Neural progenitor cell (in vitro differentiated cells): ENCODE measurements at regions not wholly inside any gene's neighbourhood (a gene's known extent, or its start where the extent isn't known, plus 50 kb on each side); places are given as distances from the start of the nearest gene placed in this dataset.

Experiments used
- DNase-seq: peaks from one replicate; pipeline ENCODE4 v3.0.0-alpha.2; 2016; ENCODE audit warnings: low spot score
- H2AFZ ChIP-seq: fragments of 200-600 bp; sonication (generic); replicated peaks from 2 replicates; pipeline ENCODE4 v1.6.1; 2016; ENCODE audit warnings: antibody characterized with exemption
- H3F3A ChIP-seq: fragments of 200-600 bp; sonication (generic); 2 replicates; pipeline ENCODE4 v1.6.1; 2016; ENCODE audit warnings: antibody characterized with exemption, low read depth
- H3K27ac ChIP-seq: fragments of 200-600 bp; sonication (generic); 2 replicates; pipeline ENCODE4 v1.5.1; 2016; ENCODE audit warnings: mild to moderate bottlenecking
- H3K27me3 ChIP-seq: fragments of 200-600 bp; sonication (generic); 2 replicates; pipeline ENCODE4 v1.6.1; 2016; ENCODE audit warnings: mild to moderate bottlenecking, moderate library complexity
- H3K36me3 ChIP-seq: fragments of 200-600 bp; sonication (generic); 2 replicates; pipeline ENCODE4 v1.5.1; 2016
- H3K4me1 ChIP-seq: fragments of 200-600 bp; sonication (generic); 2 replicates; pipeline ENCODE4 v1.6.1; 2016; ENCODE audit warnings: mixed run types
- H3K4me2 ChIP-seq: fragments of 200-600 bp; sonication (generic); 2 replicates; pipeline ENCODE4 v1.6.1; 2016
- H3K4me3 ChIP-seq: fragments of 200-600 bp; sonication (generic); 2 replicates; pipeline ENCODE4 v1.5.1; 2016
- H3K79me2 ChIP-seq: fragments of 200-600 bp; sonication (generic); 2 replicates; pipeline ENCODE4 v1.6.1; 2016; ENCODE audit warnings: low read depth
- H3K9ac ChIP-seq: fragments of 200-600 bp; sonication (generic); 2 replicates; pipeline ENCODE4 v1.6.1; 2016
- H3K9me3 ChIP-seq: fragments of 200-600 bp; sonication (generic); 2 replicates; pipeline ENCODE4 v1.5.1; 2016; ENCODE audit warnings: low read depth
- H4K20me1 ChIP-seq: fragments of 200-600 bp; sonication (generic); 2 replicates; pipeline ENCODE4 v1.6.1; 2016; ENCODE audit warnings: low read depth
- H3K27ac Mint-ChIP-seq: 3 replicates; pipeline ENCODE4 v1.8.0; 2021; ENCODE audit warnings: mixed read lengths
- H3K27me3 Mint-ChIP-seq: 2 replicates; pipeline ENCODE4 v1.8.0; 2022; ENCODE audit warnings: low read depth, mild to moderate bottlenecking, inconsistent platforms, moderate library complexity, mixed read lengths; ENCODE audit not compliant: insufficient read depth
- H3K36me3 Mint-ChIP-seq: 3 replicates; pipeline ENCODE4 v1.8.0; 2021; ENCODE audit warnings: mixed read lengths
- H3K4me1 Mint-ChIP-seq: 3 replicates; pipeline ENCODE4 v1.8.0; 2021; ENCODE audit warnings: mixed read lengths
- H3K4me3 Mint-ChIP-seq: 3 replicates; pipeline ENCODE4 v1.8.0; 2021; ENCODE audit warnings: mild to moderate bottlenecking, moderate library complexity, mixed read lengths
- H3K9me3 Mint-ChIP-seq: 3 replicates; pipeline ENCODE4 v1.8.0; 2020; ENCODE audit warnings: mixed read lengths
- EZH2 ChIP-seq: fragments of 200-600 bp; sonication (generic); IDR thresholded peaks from 2 replicates; pipeline ENCODE4 v1.6.1; 2017; ENCODE audit warnings: antibody characterized with exemption, mild to moderate bottlenecking, moderate library complexity
- EZH2phosphoT487 ChIP-seq: fragments of 200-600 bp; sonication (generic); IDR thresholded peaks from 2 replicates; pipeline ENCODE4 v1.6.1; 2017; ENCODE audit warnings: antibody characterized with exemption
- TF ChIP-seq, protein P1 (sequence below): fragments of 200-600 bp; sonication (generic); IDR thresholded peaks from 2 replicates; pipeline ENCODE4 v1.5.1; 2017; ENCODE audit warnings: antibody characterized with exemption, mild to moderate bottlenecking

DNA sequence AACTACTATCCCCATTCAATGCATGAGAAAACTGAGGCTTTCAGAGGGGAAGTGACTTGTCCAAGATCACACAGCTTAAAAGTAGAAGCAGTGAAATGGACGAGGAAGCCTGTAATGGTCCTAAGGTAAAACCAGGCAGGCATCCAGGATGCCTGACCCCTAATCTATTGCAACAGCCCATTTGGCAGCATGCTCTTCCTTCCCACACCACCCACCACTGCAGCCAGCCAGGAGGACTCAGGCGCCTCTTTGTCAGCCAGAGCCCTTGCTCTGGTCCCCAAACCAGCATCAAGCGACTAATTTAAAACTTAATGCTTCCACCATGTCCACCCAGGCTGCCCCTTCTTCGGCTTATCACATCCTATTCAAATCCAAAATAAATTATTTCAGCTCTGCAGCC lies 541.6 kb downstream of the CDK5RAP2 start:
- no peaks in the 10 kb centered on the region for H3K36me3 Mint-ChIP-seq
- no peaks in the 10 kb centered on the region for H3K9me3 ChIP-seq
- H4K20me1 ChIP-seq = no peaks in the 10 kb centered on the region
- no peaks in the 10 kb centered on the region for H3K79me2 ChIP-seq
- no peaks in the 10 kb centered on the region for H3K9me3 Mint-ChIP-seq
- no peak overlapping the region for H3K4me3 ChIP-seq
- H3K9ac ChIP-seq = no peak overlapping the region
- no peak for DNase-seq
- H3K27me3 Mint-ChIP-seq = peaks cover 3% of the 10 kb centered on the region
- H3K4me3 Mint-ChIP-seq = no peak overlapping the region
- no peak overlapping the region for H3K27ac ChIP-seq
- H3K4me1 Mint-ChIP-seq = peaks cover 8% of the 10 kb centered on the region
- peaks cover 8% of the 10 kb centered on the region for H3K4me1 ChIP-seq
- no peak overlapping the region for H3K4me2 ChIP-seq
- H3F3A ChIP-seq = no peaks in the 10 kb centered on the region
- H2AFZ ChIP-seq = no peak overlapping the region
- no peaks in the 10 kb centered on the region for H3K36me3 ChIP-seq
- no peak overlapping the region for H3K27ac Mint-ChIP-seq
- TF ChIP-seq, protein P1, sequence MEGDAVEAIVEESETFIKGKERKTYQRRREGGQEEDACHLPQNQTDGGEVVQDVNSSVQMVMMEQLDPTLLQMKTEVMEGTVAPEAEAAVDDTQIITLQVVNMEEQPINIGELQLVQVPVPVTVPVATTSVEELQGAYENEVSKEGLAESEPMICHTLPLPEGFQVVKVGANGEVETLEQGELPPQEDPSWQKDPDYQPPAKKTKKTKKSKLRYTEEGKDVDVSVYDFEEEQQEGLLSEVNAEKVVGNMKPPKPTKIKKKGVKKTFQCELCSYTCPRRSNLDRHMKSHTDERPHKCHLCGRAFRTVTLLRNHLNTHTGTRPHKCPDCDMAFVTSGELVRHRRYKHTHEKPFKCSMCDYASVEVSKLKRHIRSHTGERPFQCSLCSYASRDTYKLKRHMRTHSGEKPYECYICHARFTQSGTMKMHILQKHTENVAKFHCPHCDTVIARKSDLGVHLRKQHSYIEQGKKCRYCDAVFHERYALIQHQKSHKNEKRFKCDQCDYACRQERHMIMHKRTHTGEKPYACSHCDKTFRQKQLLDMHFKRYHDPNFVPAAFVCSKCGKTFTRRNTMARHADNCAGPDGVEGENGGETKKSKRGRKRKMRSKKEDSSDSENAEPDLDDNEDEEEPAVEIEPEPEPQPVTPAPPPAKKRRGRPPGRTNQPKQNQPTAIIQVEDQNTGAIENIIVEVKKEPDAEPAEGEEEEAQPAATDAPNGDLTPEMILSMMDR = no peak
- TF ChIP-seq EZH2 (no peak), EZH2phosphoT487 (no peak)
- H3K27me3 ChIP-seq = no peaks in the 10 kb centered on the region

DNA sequence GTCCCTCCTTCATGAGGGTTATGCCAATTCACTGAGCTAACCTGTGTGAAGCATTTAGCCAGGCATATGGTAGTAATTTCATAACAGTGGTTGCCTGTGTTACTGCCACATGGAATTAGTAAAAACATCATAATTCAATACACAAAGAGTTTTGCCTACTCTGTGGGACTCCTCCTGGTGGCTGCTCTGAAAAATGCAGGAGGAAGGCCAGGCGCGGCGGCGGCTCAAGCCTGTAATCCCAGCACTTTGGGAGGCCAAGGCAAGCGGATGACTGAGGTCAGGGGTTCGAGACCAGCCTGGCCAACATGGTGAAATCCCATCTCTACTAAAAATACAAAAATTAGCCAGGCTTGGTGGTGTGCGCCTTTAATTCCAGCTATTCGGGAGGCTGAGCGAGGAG lies 547.3 kb downstream of the CDK5RAP2 start:
- no peaks in the 10 kb centered on the region for H3K4me1 Mint-ChIP-seq
- no peak overlapping the region for H3K27ac Mint-ChIP-seq
- peaks cover 2% of the 10 kb centered on the region for H3K27me3 Mint-ChIP-seq
- DNase-seq = no peak
- Histone ChIP-seq H3K27ac (no peak overlapping the region), H3K9me3 (no peaks in the 10 kb centered on the region), H2AFZ (peak overlapping the region; percentile 15), H3K9ac (no peak overlapping the region), H3K27me3 (no peaks in the 10 kb centered on the region), H3K4me2 (no peak overlapping the region), H4K20me1 (no peaks in the 10 kb centered on the region), H3K36me3 (no peaks in the 10 kb centered on the region), H3K4me1 (peaks cover 5% of the 10 kb centered on the region), H3K4me3 (no peak overlapping the region), H3K79me2 (no peaks in the 10 kb centered on the region), H3F3A (no peaks in the 10 kb centered on the region)
- H3K4me3 Mint-ChIP-seq = no peak overlapping the region
- no peaks in the 10 kb centered on the region for H3K9me3 Mint-ChIP-seq
- TF ChIP-seq, protein P1 = peak; percentile 39
- TF ChIP-seq EZH2phosphoT487 = no peak
- no peaks in the 10 kb centered on the region for H3K36me3 Mint-ChIP-seq

DNA sequence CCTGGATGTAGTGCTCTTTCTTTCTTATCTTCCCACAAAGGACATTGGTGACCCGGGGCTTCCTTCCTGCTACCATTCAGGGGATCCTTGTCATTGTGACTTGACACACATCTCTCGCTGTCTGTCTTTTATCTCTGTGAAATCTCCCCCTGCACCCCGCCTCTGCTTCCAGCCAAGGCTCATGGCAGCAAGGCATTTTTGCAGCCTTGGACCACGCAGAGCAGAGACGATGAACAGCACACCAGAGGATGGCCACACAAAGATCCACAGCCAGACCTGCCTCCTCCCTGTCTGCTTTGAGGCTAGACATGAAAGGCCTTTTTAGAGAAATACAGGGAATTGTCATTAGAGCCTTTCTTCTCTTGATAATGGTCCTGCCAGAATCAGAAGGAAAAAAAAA lies 549.1 kb downstream of the CDK5RAP2 start:
- Histone ChIP-seq H3F3A (no peaks in the 10 kb centered on the region), H2AFZ (no peak overlapping the region), H3K36me3 (no peaks in the 10 kb centered on the region), H3K9me3 (no peaks in the 10 kb centered on the region), H3K79me2 (no peaks in the 10 kb centered on the region), H3K9ac (no peak overlapping the region), H3K27me3 (no peaks in the 10 kb centered on the region), H3K4me1 (peaks cover 11% of the 10 kb centered on the region), H3K4me2 (no peak overlapping the region), H4K20me1 (no peaks in the 10 kb centered on the region), H3K4me3 (no peak overlapping the region), H3K27ac (no peak overlapping the region)
- H3K27ac Mint-ChIP-seq = no peak overlapping the region
- no peaks in the 10 kb centered on the region for H3K36me3 Mint-ChIP-seq
- no peak for DNase-seq
- no peak overlapping the region for H3K4me3 Mint-ChIP-seq
- no peaks in the 10 kb centered on the region for H3K4me1 Mint-ChIP-seq
- no peaks in the 10 kb centered on the region for H3K9me3 Mint-ChIP-seq
- TF ChIP-seq EZH2 (no peak), EZH2phosphoT487 (no peak)
- TF ChIP-seq, protein P1 = no peak
- no peaks in the 10 kb centered on the region for H3K27me3 Mint-ChIP-seq

DNA sequence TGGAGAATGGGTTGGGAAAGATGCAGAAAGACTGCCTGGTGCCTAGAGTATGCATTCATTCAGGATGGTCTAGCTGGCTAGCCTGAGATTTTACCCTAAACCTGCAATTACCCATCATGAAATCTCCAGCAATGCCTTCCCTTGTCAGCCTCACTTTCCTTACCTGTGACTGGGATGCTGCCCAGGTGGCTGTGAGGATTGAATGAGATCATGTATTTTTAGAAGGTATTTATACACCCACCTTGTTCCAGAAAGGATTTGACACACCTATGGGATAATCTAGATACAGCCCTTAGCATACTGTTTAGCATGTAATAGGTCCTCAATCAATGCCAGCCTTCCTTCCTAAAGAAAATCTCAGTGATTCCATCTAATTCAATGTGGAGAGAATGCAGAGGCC lies 561.4 kb downstream of the CDK5RAP2 start:
- no peak overlapping the region for H3K27ac Mint-ChIP-seq

More for the DNA sequence above, 561.4 kb downstream of the CDK5RAP2 start:
- Histone ChIP-seq H4K20me1 (no peaks in the 10 kb centered on the region), H3K36me3 (no peaks in the 10 kb centered on the region), H3K4me3 (no peak overlapping the region), H3F3A (no peaks in the 10 kb centered on the region), H3K9ac (no peak overlapping the region), H3K79me2 (no peaks in the 10 kb centered on the region), H3K27ac (no peak overlapping the region), H3K27me3 (no peaks in the 10 kb centered on the region), H3K4me1 (no peaks in the 10 kb centered on the region), H3K4me2 (no peak overlapping the region), H2AFZ (no peak overlapping the region), H3K9me3 (no peaks in the 10 kb centered on the region)
- no peaks in the 10 kb centered on the region for H3K9me3 Mint-ChIP-seq
- no peak for DNase-seq
- H3K4me1 Mint-ChIP-seq = no peaks in the 10 kb centered on the region
- TF ChIP-seq EZH2phosphoT487 (no peak), EZH2 (no peak)
- TF ChIP-seq, protein P1 = no peak
- peaks cover 6% of the 10 kb centered on the region for H3K27me3 Mint-ChIP-seq
- H3K36me3 Mint-ChIP-seq = no peaks in the 10 kb centered on the region
- no peak overlapping the region for H3K4me3 Mint-ChIP-seq
